ENCODE measurements at regions not wholly inside any gene's neighbourhood (a gene's known extent, or its start where the extent isn't known, plus 50 kb on each side); places are given as distances from the start of the nearest gene placed in this dataset.
"Not testable (repeated sequence)": the region's sequence is repeated elsewhere in the genome, so short reads cannot be mapped to it uniquely, and the experiment has no call there.

DNA sequence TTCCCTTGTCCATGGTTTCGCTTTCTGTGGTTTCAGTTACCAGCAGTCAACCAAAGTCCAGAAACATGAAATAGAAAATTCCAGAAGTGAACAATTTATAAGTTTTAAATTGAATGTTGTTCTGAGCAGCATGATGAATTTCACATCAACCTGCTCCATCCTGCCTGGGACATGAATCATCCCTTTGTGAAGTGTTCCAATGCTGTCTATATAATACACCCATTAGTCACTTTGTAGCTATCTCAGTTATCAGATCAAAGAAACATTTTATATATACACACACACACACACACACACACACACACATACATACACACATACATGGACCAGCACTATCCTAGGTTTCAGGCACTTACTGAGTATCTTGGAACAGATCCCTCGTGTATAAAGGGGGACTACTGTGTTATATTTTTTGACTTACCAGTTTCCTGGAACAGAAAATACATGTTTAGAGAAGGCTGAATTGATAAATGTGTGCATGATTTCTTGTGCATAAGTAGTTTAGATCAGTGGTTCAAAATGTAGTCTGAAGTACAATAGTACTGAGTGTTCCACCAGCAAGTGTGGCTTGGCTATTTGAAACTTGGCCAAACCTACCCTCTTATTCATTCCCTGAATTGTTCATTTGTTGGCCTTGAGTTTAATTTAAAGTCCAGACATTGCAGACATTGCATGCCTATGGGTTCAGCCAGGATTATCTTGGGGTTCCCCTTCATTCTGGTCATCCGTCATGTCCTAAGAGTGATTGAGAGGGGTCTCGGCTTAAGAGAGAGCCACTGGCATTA, 510.0 kb downstream of the GADD45G start:
- DNase-seq (ENCODE audit: low spot score) = no peak

GRCh38 chr9:90121762-90122161, 517.0 kb downstream of the GADD45G start:
- DNase-seq (ENCODE audit: low spot score) = no peak

GRCh38 chr9:90124961-90125360, 517.7 kb downstream of the DIRAS2 start:
- DNase-seq (ENCODE audit: low spot score) = no peak

DNA sequence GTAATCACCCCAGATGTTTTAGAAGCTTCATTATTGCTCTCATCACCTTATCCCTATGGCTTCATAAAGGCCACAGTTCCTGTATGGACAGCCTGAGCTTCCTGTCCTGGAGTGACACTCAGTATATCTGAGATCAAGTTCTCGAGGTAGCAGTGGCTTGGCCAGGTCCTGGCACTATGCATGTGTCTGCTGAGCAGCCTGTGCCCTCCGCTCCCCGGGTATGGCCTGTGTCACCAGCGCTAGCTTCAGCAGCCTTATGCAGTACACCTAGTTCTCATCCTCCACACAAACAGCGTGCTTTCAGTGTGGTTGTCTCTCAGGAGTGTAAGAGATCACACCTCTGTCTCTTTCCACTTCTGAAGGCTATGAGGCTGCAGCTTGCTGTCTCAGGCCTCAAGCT, 514.7 kb downstream of the DIRAS2 start:
- no peak for DNase-seq (ENCODE audit: low spot score)

DNA sequence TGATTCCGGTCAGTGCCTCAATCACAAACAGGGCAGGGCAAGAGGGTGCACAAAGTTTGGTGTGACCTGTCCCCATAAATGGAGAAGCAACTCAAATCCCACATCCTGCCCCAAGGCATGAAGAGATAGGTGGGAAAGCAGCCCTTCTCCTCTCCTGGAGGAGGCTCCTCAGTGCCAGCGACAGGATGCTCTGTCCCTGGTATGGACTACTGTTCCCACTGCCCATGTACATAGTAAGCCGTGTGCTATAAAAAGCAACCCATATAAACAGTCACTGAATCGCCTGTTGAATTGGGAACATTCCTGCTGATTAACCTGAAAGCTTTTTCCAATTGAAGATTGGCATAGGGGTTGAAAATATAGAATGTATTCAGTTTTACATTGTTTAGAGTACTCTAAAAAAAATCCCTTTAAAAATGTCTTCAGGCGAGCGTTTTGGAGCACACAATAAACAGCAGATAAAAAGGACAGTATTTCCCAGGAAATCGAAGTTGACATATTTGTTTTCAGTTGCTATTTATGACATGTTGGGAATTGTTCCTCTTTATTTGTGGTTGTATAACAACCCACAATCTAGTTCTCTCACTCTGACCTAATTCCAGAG, 513.9 kb downstream of the DIRAS2 start:
- DNase-seq (ENCODE audit: low spot score) = no peak

DNA sequence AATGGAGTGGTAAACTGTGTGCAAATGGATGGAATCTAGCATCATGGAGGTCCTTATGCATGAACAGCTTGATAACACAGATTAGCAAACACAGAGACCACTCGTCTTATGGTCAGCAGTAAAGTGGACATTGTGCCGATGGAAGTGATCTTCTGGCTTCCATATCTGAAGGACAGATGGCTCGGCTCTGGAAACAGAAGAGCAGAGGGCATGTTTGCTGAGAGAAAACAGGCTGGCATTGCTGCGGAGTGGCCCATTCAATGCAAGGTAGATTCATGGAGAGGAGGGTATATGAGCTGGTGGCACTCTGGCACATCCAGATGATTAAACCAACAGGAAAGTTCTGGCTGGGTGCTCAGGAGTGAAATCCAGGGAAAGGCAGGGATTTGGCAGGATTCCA, 513.2 kb downstream of the DIRAS2 start:
- no peak for DNase-seq (ENCODE audit: low spot score)

DNA sequence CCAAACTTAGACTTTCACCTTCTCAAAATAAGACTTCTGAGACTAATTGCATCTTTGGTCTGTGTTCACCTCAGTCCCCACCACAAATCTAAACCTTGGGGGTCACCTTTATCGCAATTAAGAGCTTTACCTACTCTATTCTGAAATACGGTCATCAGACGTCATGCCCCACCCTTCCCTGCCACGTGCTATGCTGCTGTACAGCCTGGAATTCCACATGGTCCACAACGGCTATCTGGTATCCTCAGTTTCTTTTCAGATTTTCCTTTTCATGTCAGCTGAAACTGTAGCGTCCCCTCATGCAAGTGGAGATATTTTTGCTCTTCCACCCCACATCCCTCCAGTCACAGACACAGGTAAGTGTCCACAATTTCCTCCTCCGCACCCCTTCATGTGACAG, 511.1 kb downstream of the DIRAS2 start:
- DNase-seq (ENCODE audit: low spot score) = no peak

GRCh38 chr9:90132866-90133265, 509.8 kb downstream of the DIRAS2 start:
- DNase-seq (ENCODE audit: low spot score) = no peak

GRCh38 chr9:90137801-90138200, 504.8 kb downstream of the DIRAS2 start:
- no peak for DNase-seq (ENCODE audit: low spot score)

GRCh38 chr9:90140131-90140818, 502.3 kb downstream of the DIRAS2 start:
- DNase-seq (ENCODE audit: low spot score) = no peak

DNA sequence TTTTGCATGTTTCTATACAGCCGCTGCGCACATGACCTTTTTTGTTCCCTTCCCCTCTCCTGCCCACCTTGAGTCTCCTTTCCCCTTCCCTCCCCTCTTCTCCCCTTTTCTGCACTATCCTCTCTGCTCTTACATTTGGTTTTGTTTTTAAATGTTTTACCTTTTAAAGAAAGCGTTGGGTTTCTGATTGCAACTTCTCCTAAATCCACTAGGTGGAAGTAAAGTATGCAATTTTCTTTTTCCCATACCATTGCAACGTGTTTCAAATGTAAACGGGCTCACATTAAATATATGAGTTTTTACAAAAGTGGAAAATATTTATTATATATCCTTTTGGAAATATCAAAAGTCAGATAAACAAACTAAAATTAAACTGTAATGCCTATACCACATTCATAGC, 500.9 kb downstream of the DIRAS2 start:
- no peak for DNase-seq (ENCODE audit: low spot score)

GRCh38 chr9:90142580-90142979, 500.0 kb downstream of the DIRAS2 start:
- no peak for DNase-seq (ENCODE audit: low spot score)

DNA sequence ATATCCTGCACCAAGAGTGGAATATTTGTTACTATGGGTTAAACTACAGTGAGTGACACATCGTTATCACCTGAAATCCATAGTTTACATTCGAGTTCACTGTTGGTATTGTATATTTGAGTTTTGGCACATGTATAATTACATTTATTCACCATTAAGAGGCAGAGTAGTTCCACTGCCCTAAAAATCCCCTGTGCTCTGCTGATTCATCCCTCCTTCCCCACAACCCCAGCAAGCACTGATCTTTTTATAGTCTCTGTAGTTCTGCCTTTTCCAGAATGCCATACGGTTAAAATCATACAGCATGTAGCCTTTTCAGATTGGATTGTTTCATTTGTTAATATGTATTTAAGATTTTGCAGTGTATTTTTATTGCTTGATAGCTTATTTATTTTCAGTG, 495.2 kb downstream of the DIRAS2 start:
- no peak for DNase-seq (ENCODE audit: low spot score)

DNA sequence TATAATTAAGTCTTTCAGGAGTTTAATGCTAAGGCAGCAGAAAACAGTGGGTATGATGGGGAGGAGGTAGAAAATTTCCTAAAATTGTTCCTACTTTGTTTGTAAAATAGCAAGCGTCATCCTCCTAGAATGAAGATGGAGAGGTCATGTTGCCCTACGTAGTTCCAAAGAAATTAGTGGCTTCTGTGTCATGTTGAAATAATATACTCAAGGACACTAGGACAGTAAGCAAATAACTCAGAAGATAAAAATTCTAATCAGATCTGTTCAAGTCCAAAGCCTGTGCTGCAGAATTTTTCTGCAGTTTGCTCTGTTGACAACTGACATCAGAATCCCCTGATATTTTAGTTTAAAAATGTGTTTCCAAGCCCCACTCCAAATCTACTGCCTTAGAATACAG, 486.3 kb downstream of the DIRAS2 start:
- no peak for DNase-seq (ENCODE audit: low spot score)

DNA sequence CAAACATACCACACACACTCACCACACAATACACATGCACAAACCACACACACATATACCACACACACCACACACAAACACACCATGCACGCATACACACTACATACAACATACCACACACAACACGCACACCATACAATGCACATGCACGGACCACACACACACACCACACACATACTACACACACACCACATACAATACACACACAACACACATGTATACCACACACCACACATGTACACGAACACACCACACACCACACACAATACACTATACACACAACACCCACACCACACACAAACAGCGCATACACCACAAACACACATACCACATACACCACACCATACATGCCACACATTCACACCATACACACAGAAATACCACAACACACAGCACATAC, 480.3 kb downstream of the DIRAS2 start:
- DNase-seq (ENCODE audit: low spot score) = no peak

GRCh38 chr9:90162819-90163218, 479.8 kb downstream of the DIRAS2 start:
- no peak for DNase-seq (ENCODE audit: low spot score)

DNA sequence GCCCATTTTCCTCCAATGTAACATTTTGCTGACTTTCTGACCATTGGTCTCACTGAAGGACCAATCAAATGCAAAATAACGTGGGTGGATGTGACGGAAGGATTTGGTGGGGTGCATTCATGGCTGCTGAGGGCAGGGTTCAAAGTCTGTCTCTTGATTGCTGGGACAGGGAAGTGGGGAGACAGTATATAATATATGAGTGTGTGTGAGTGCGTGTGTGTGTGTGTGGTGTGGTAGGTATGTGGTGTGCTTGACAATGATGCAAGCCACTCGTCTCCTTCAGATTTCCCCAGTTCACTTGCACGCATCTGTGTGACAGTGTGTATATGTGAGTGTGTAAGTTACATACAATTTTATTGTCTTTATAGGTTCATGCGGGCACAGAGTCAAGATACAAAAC, 477.3 kb downstream of the DIRAS2 start:
- no peak for DNase-seq (ENCODE audit: low spot score)

DNA sequence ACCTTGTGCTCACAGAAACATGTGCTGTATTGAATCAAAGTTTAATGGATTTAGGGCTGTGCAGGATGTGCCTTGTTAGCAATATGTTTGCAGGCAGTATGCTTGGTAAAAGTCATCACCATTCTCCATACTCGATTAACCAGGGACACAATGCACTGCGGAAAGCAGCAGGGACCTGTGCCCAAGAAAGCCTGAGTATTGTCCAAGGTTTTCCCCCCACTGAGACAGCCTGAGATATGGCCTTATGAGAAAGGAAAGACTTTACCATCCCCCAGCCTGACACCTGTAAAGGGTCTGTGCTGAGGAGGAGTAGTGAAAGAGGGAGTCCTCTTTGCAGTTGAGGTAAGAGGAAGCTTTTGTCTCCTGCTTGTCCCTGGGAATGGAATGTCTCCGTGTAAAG, 476.2 kb downstream of the DIRAS2 start:
- not testable (repeated sequence) for DNase-seq (ENCODE audit: low spot score)

GRCh38 chr9:90167914-90168313, 474.7 kb downstream of the DIRAS2 start:
- no peak for DNase-seq (ENCODE audit: low spot score)

DNA sequence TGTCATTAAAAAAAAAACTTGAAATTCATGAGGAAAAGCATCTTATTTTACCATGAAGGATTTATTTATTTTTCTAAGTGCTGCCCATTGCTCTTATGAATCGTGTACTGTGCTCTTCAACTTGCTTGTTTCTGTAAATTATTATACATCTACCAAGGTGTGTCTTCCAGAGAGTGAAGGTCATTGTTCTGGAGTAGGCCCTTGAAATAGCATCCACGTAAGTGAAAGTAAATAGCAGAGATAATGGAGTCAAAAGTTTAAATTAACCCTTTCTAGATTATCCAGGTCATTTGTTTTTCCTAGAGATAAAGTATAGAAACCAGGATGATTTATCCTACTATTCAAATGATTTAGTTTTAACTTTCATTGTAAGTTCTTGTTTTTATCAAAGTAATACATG, 473.1 kb downstream of the DIRAS2 start:
- no peak for DNase-seq (ENCODE audit: low spot score)

DNA sequence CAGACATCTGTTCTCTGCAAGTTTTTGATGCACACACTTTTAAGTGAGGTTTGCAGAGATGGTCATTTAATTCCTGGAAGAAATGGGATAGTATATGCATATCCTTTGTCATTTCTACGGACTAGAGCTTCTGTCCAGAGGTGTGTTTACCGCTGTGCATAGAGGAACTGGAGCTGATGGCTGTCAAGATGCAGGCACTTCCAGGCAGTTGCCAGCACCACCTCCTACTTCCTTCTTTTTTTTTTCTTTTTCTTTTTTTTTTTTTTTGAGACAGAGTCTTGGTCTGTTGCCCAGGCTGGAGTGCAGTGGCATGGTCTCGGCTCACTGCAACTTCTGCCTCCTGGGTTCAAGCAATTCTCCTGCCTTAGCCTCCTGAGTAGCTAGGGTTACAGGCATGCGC, 468.7 kb downstream of the DIRAS2 start:
- not testable (repeated sequence) for DNase-seq (ENCODE audit: low spot score)

DNA sequence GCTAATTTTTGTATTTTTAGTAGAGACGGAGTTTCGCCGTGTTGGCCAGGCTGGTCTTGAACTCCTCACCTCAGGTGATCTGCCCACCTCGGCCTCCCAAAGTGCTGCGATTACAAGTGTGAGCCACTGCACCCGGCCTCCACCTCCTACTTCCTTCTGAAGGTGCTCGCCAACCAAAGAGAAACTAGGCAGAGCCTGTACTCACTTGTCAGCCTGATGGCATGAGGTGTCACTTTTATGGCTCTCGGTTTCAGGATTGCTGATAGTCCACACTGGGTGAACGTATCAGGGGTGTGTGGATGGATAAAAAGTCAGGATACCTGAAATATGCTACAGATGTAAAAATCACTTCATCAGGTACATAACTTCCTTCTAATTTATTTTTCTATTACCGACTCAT, 468.3 kb downstream of the DIRAS2 start:
- not testable (repeated sequence) for DNase-seq (ENCODE audit: low spot score)

GRCh38 chr9:90175257-90175656, 467.4 kb downstream of the DIRAS2 start:
- no peak for DNase-seq (ENCODE audit: low spot score)
